Type B pancreatic cell (in vitro differentiated cells): ENCODE measurements at regions not wholly inside any gene's neighbourhood (a gene's known extent, or its start where the extent isn't known, plus 50 kb on each side); places are given as distances from the start of the nearest gene placed in this dataset.
"Not testable (repeated sequence)": the region's sequence is repeated elsewhere in the genome, so short reads cannot be mapped to it uniquely, and the experiment has no call there.

Source experiments
- DNase-seq: peaks from one replicate; pipeline ENCODE4 v3.0.0; 2021; ENCODE audit warnings: mixed read lengths; ENCODE audit not compliant: unreplicated experiment; ENCODE audit errors: extremely low spot score
- H3K27ac Mint-ChIP-seq: 2 replicates; pipeline ENCODE4 v1.8.0; 2021; ENCODE audit warnings: mild to moderate bottlenecking, mixed read lengths
- H3K27me3 Mint-ChIP-seq: 2 replicates; pipeline ENCODE4 v1.8.0; 2021; ENCODE audit warnings: mixed read lengths
- H3K36me3 Mint-ChIP-seq: 2 replicates; pipeline ENCODE4 v1.8.0; 2021; ENCODE audit warnings: mixed read lengths
- H3K4me1 Mint-ChIP-seq: one replicate; pipeline ENCODE4 v1.8.0; 2021; ENCODE audit warnings: mixed read lengths; ENCODE audit not compliant: unreplicated experiment
- H3K4me3 Mint-ChIP-seq: 2 replicates; pipeline ENCODE4 v1.8.0; 2021; ENCODE audit warnings: mild to moderate bottlenecking, mixed read lengths
- H3K9me3 Mint-ChIP-seq: 2 replicates; pipeline ENCODE4 v1.8.0; 2021; ENCODE audit warnings: mixed read lengths
- CTCF ChIP-seq: fragments of 200-600 bp; sonication (generic); conservative IDR thresholded peaks from 2 replicates; pipeline ENCODE4 v1.5.0; 2021; ENCODE audit warnings: antibody characterized with exemption, mild to moderate bottlenecking

GRCh38 chr5:90326995-90327394 is 82.6 kb downstream of the CETN3 start:
- Mint-ChIP-seq H3K27ac (no peak overlapping the region), H3K36me3 (no peaks in the 10 kb centered on the region), H3K9me3 (peaks cover 1% of the 10 kb centered on the region), H3K27me3 (no peaks in the 10 kb centered on the region), H3K4me3 (no peak overlapping the region), H3K4me1 (no peaks in the 10 kb centered on the region)
- TF ChIP-seq CTCF: no peak
- no peak for DNase-seq

- H3K27me3 Mint-ChIP-seq: no peaks in the 10 kb centered on the region
- no peaks in the 10 kb centered on the region for H3K36me3 Mint-ChIP-seq
- no peak for TF ChIP-seq CTCF
- no peak overlapping the region for H3K4me3 Mint-ChIP-seq
- H3K9me3 Mint-ChIP-seq: peaks cover 5% of the 10 kb centered on the region
- no peak overlapping the region for H3K27ac Mint-ChIP-seq
- no peaks in the 10 kb centered on the region for H3K4me1 Mint-ChIP-seq
- no peak for DNase-seq
These were observed 84.5 kb downstream of the CETN3 start for GRCh38 chr5:90325093-90325492.

- H3K4me1 Mint-ChIP-seq, H3K27ac Mint-ChIP-seq, H3K4me3 Mint-ChIP-seq, H3K9me3 Mint-ChIP-seq, H3K27me3 Mint-ChIP-seq, DNase-seq, H3K36me3 Mint-ChIP-seq: not testable (repeated sequence)
These were observed 89.2 kb downstream of the CETN3 start for GRCh38 chr5:90320348-90320747.

- no peak for TF ChIP-seq CTCF
- H3K27ac Mint-ChIP-seq: no peak overlapping the region
- no peaks in the 10 kb centered on the region for H3K27me3 Mint-ChIP-seq
- no peaks in the 10 kb centered on the region for H3K9me3 Mint-ChIP-seq
- H3K4me3 Mint-ChIP-seq: no peak overlapping the region
- H3K4me1 Mint-ChIP-seq: no peaks in the 10 kb centered on the region
- H3K36me3 Mint-ChIP-seq: no peaks in the 10 kb centered on the region
- DNase-seq: no peak
These were observed 97.5 kb downstream of the CETN3 start for GRCh38 chr5:90312027-90312426.

GRCh38 chr5:90311401-90311800 is 98.2 kb downstream of the CETN3 start:
- Mint-ChIP-seq H3K36me3 (no peaks in the 10 kb centered on the region), H3K27ac (no peak overlapping the region), H3K4me1 (no peaks in the 10 kb centered on the region), H3K27me3 (no peaks in the 10 kb centered on the region), H3K9me3 (no peaks in the 10 kb centered on the region), H3K4me3 (no peak overlapping the region)
- no peak for TF ChIP-seq CTCF
- no peak for DNase-seq

GRCh38 chr5:90308787-90309585 is 100.6 kb downstream of the CETN3 start:
- Mint-ChIP-seq H3K36me3 (no peaks in the 10 kb centered on the region), H3K27ac (no peak overlapping the region), H3K4me1 (no peaks in the 10 kb centered on the region), H3K27me3 (no peaks in the 10 kb centered on the region), H3K4me3 (no peak overlapping the region), H3K9me3 (no peaks in the 10 kb centered on the region)
- TF ChIP-seq CTCF: no peak
- no peak for DNase-seq
